ENCODE measurements at regions not wholly inside any gene's neighbourhood (a gene's known extent, or its start where the extent isn't known, plus 50 kb on each side); places are given as distances from the start of the nearest gene placed in this dataset.

GRCh38 chr12:126960709-126961108 lies 1306.3 kb upstream of the TMEM132C start:
- no peak overlapping the region for H3K9ac ChIP-seq (replicated peaks in 1 of 4; ENCODE audit: extremely low read depth in 1 of 4, low read depth in 3 of 4, low read length in 3 of 4)
- no peak overlapping the region for H3K18ac ChIP-seq (ENCODE audit: extremely low read depth, low read length)
- H2BK5ac ChIP-seq (ENCODE audit: low read depth, low read length), result no peak overlapping the region
- H3K27ac ChIP-seq (ENCODE audit: low read depth, low read length), result no peak overlapping the region
- no peaks in the 10 kb centered on the region for H4K20me1 ChIP-seq (replicated peaks in 1 of 2; ENCODE audit: control insufficient read depth in 1 of 2, insufficient read depth in 2 of 2, low read length in 2 of 2)
- no peak overlapping the region for H2BK12ac ChIP-seq (ENCODE audit: low read depth, low read length)
- H3K14ac ChIP-seq (ENCODE audit: insufficient read length), result no peak overlapping the region
- POLR2A ChIA-PET (ENCODE audit: partially characterized antibody), result no interaction called here
- H2BK15ac ChIP-seq (ENCODE audit: low read length), result no peak overlapping the region
- TF ChIP-seq SP2 (IDR thresholded peaks at IDR 0.05; ENCODE audit: low read length) (no peak), SP4 (IDR thresholded peaks at IDR 0.05; ENCODE audit: low read length) (no peak), SAP30 (IDR thresholded peaks at IDR 0.05; ENCODE audit: insufficient read depth, insufficient replicate concordance, low read length) (no peak), USF2 (IDR thresholded peaks at IDR 0.05; ENCODE audit: low read length) (no peak), SRF (IDR thresholded peaks at IDR 0.05; ENCODE audit: low read depth, low read length) (no peak), BACH1 (IDR thresholded peaks at IDR 0.05; ENCODE audit: low read length) (no peak), CREB1 (IDR thresholded peaks at IDR 0.05) (no peak), KDM4A (IDR thresholded peaks at IDR 0.05; ENCODE audit: low read depth, low read length, severe bottlenecking) (no peak)
- DNase-seq (ENCODE audit: low read depth in 1 of 2, low spot score in 2 of 2), result no peak
- no peak overlapping the region for H2AK5ac ChIP-seq (ENCODE audit: low read depth, low read length)
- H4K8ac ChIP-seq (ENCODE audit: extremely low read depth, insufficient read depth, low read length), result no peak overlapping the region
- no peaks in the 10 kb centered on the region for H3K36me3 ChIP-seq (ENCODE audit: control insufficient read depth in 2 of 4, insufficient read depth in 4 of 4, low read length in 3 of 4)
- no peaks in the 10 kb centered on the region for H3K23me2 ChIP-seq (ENCODE audit: low read depth, low read length)
- H3K27me3 ChIP-seq (replicated peaks in 1 of 4; ENCODE audit: control insufficient read depth in 3 of 4, extremely low read depth in 1 of 4, insufficient read depth in 3 of 4, low read length in 3 of 4), result no peaks in the 10 kb centered on the region
- no peak overlapping the region for H3K4ac ChIP-seq (replicated peaks; ENCODE audit: insufficient read length, low read depth, low read length)
- H3K23ac ChIP-seq (ENCODE audit: insufficient read length), result no peak overlapping the region
- FAIRE-seq, result no peak
- H2BK20ac ChIP-seq (ENCODE audit: low read length), result no peak overlapping the region
- no peaks in the 10 kb centered on the region for H3K4me1 ChIP-seq (replicated peaks in 1 of 4; ENCODE audit: control insufficient read depth in 3 of 4, insufficient read depth in 4 of 4, low read length in 3 of 4)
- H3K79me1 ChIP-seq (ENCODE audit: low read depth, low read length), result no peaks in the 10 kb centered on the region
- H4K5ac ChIP-seq (ENCODE audit: insufficient read length, low read depth, low read length), result no peak overlapping the region
- no peaks in the 10 kb centered on the region for H3K79me2 ChIP-seq (ENCODE audit: control insufficient read depth in 1 of 2, insufficient read depth in 2 of 2, low read length in 2 of 2)
- no peak overlapping the region for H4K91ac ChIP-seq (replicated peaks; ENCODE audit: insufficient read length, low read length)
- no peak overlapping the region for H3K4me2 ChIP-seq (ENCODE audit: insufficient read depth in 1 of 2, low read depth in 2 of 2, low read length in 2 of 2)
- H2BK120ac ChIP-seq (replicated peaks; ENCODE audit: low read depth, low read length), result no peak overlapping the region
- CTCF ChIA-PET (ENCODE audit: partially characterized antibody), result interaction anchor here (1.0 kb wide), 1 partner anchor 14 kb away, joined by 3 read pairs; no protein-coding TSS in a partner anchor
- H2AFZ ChIP-seq (ENCODE audit: low read length), result no peak overlapping the region
- H3K9me3 ChIP-seq (ENCODE audit: insufficient read depth in 2 of 2, low read depth in 1 of 2, low read length in 1 of 2), result no peaks in the 10 kb centered on the region
- H3K4me3 ChIP-seq (ENCODE audit: extremely low read depth in 1 of 4, insufficient read depth in 2 of 4, low read depth in 3 of 4, low read length in 4 of 4), result no peak overlapping the region
- 93% methylated on average over 5 of the region's 5 CpGs; no CpG with 5 or more reads in 1 of the 2 experiments for WGBS, 2 experiments (ENCODE audit: extremely low coverage in 1 of 2, insufficient coverage in 1 of 2, insufficient read length in 1 of 2, insufficient replicate concordance in 2 of 2, low coverage in 1 of 2, low lambda C conversion rate in 2 of 2, missing lambda C conversion rate in 1 of 2)
- no peak overlapping the region for H3K56ac ChIP-seq (replicated peaks; ENCODE audit: insufficient read length, low read depth, low read length)
